Endothelial cell of umbilical vein (primary cell): ENCODE measurements at regions not wholly inside any gene's neighbourhood (a gene's known extent, or its start where the extent isn't known, plus 50 kb on each side); places are given as distances from the start of the nearest gene placed in this dataset.

Source experiments
- BruUV-seq: library from RNA; stranded (reverse); fragments of 400-500 nt; replicated peaks from 2 replicates; lab custom pipeline; 2021; lab: Mats Ljungman, UMichigan
- CTCF ChIA-PET: fragments of 300-600, 350-600 bp; sonication (Branson Sonifier 250); formaldehyde crosslinking; loops from one replicate; lab custom pipeline; 2021; ENCODE audit warnings: antibody characterized with exemption, inconsistent platforms; lab: Charles Lee
- POLR2A ChIA-PET: fragments of 300-600, 350-600 bp; sonication (Branson Sonifier 250); formaldehyde crosslinking; loops from one replicate; lab custom pipeline; 2021; ENCODE audit warnings: antibody characterized with exemption, inconsistent platforms; lab: Charles Lee
- DNase-seq: peaks from one replicate; pipeline ENCODE4 v3.0.0-alpha.2; 2011; ENCODE audit warnings: low read depth, low spot score
- FAIRE-seq: peaks from 2 replicates; lab custom pipeline; 2011; peaks lifted over from hg19 to GRCh38; lab: Jason Lieb, UNC
- H2AFZ ChIP-seq: 2 replicates; pipeline ENCODE4 v1.6.0; 2012; ENCODE audit warnings: low read depth, low read length, control low read depth, inconsistent platforms
- H3K27ac ChIP-seq: 2 replicates; pipeline ENCODE4 v1.5.1; 2011; ENCODE audit warnings: low read depth, mild to moderate bottlenecking, control low read depth, low read length, moderate library complexity; ENCODE audit not compliant: insufficient read depth
- H3K27me3 ChIP-seq, 2 experiments: 2 replicates each; pipeline versions ENCODE4 v1.6.0 to v1.6.1; 2011; ENCODE audit warnings: low read length in 2 of 2, mixed read lengths in 1 of 2; ENCODE audit not compliant: control insufficient read depth in 2 of 2, insufficient read depth in 2 of 2
- H3K36me3 ChIP-seq, 2 experiments: 2 replicates in 1 of 2; 3 replicates in 1 of 2; pipeline ENCODE4 v1.5.1; 2011; ENCODE audit warnings: low read length in 2 of 2, mild to moderate bottlenecking in 1 of 2, moderate library complexity in 1 of 2; ENCODE audit not compliant: control insufficient read depth in 2 of 2, insufficient read depth in 2 of 2; ENCODE audit errors: extremely low read depth in 1 of 2
- H3K4me1 ChIP-seq: 3 replicates; pipeline ENCODE4 v1.5.1; 2011; ENCODE audit warnings: mild to moderate bottlenecking, low read length; ENCODE audit not compliant: control insufficient read depth, insufficient read depth; ENCODE audit errors: extremely low read depth
- H3K4me2 ChIP-seq: 2 replicates; pipeline ENCODE4 v1.6.1; 2011; ENCODE audit warnings: low read length, control low read depth, mixed read lengths; ENCODE audit not compliant: insufficient read depth
- H3K4me3 ChIP-seq, 3 experiments: fragments of 200-600 bp in 1 of 3; sonication (generic), shearing (Covaris generic) in 1 of 3; replicated peaks in 1 of 3; 2 replicates each; pipeline ENCODE4 v1.5.1; 2011 to 2016; ENCODE audit warnings: control low read depth in 3 of 3, low read length in 3 of 3, mild to moderate bottlenecking in 2 of 3, inconsistent platforms in 1 of 3, low read depth in 1 of 3, moderate library complexity in 1 of 3; ENCODE audit not compliant: insufficient read depth in 1 of 3
- H3K79me2 ChIP-seq: 2 replicates; pipeline ENCODE4 v1.6.0; 2012; ENCODE audit warnings: low read length, inconsistent platforms; ENCODE audit not compliant: control insufficient read depth, insufficient read depth
- H3K9ac ChIP-seq: replicated peaks from 2 replicates; pipeline ENCODE3; 2011; ENCODE audit warnings: low read length, control low read depth; ENCODE audit not compliant: insufficient read depth; ENCODE audit errors: extremely low read depth
- H3K9me1 ChIP-seq: replicated peaks from 3 replicates; pipeline ENCODE4 v1.6.0; 2011; ENCODE audit warnings: mild to moderate bottlenecking, low read length; ENCODE audit not compliant: control insufficient read depth, insufficient read depth; ENCODE audit errors: extremely low read depth
- H3K9me3 ChIP-seq: replicated peaks from 2 replicates; pipeline ENCODE4 v1.5.1; 2012; ENCODE audit warnings: low read length, inconsistent platforms; ENCODE audit not compliant: control insufficient read depth, insufficient read depth
- H4K20me1 ChIP-seq: replicated peaks from 2 replicates; pipeline ENCODE3; 2011; ENCODE audit warnings: mild to moderate bottlenecking, low read length; ENCODE audit not compliant: control insufficient read depth, insufficient read depth; ENCODE audit errors: extremely low read depth
- CTCF ChIP-seq, 2 donors: IDR thresholded peaks; 1 replicate in 1 of 2; 2 replicates in 1 of 2; pipeline ENCODE4 v1.5.1; 2011; ENCODE audit warnings: low read length in 2 of 2, mild to moderate bottlenecking in 2 of 2, moderate library complexity in 2 of 2, control low read depth in 1 of 2, inconsistent platforms in 1 of 2, low read depth in 1 of 2; ENCODE audit not compliant: insufficient read depth in 1 of 2; ENCODE audit errors: extremely low read depth in 1 of 2
- EZH2 ChIP-seq: IDR thresholded peaks from 2 replicates; pipeline ENCODE4 v1.6.1; 2012; ENCODE audit warnings: borderline replicate concordance, low read depth, mild to moderate bottlenecking, moderate library complexity, low read length, inconsistent platforms; ENCODE audit not compliant: severe bottlenecking
- FOS ChIP-seq: IDR thresholded peaks from 2 replicates; pipeline ENCODE4 v1.6.1; 2011; ENCODE audit warnings: mild to moderate bottlenecking, low read length, moderate library complexity, borderline replicate concordance; ENCODE audit not compliant: insufficient read depth
- GATA2 ChIP-seq: IDR thresholded peaks from 2 replicates; pipeline ENCODE4 v1.7.0; 2011; ENCODE audit warnings: low read depth, mild to moderate bottlenecking, moderate library complexity, mixed read lengths, low read length; ENCODE audit not compliant: insufficient read length, insufficient read depth
- JUN ChIP-seq: IDR thresholded peaks from 2 replicates; pipeline ENCODE4 v1.6.1; 2011; ENCODE audit warnings: borderline replicate concordance, low read depth; ENCODE audit not compliant: insufficient read length, insufficient read depth
- MYC ChIP-seq: IDR thresholded peaks from one replicate; pipeline ENCODE4 v1.6.1; 2011; ENCODE audit warnings: mild to moderate bottlenecking, low read depth, low read length
- POLR2A ChIP-seq: IDR thresholded peaks from 2 replicates; pipeline ENCODE4 v1.6.1; 2012; ENCODE audit warnings: low read depth, mild to moderate bottlenecking, control low read depth, low read length
- POLR2AphosphoS5 ChIP-seq: IDR thresholded peaks from 2 replicates; pipeline ENCODE4 v1.6.1; 2012; ENCODE audit warnings: low read depth, mild to moderate bottlenecking, control low read depth, low read length, moderate library complexity; ENCODE audit not compliant: insufficient read depth
- dilution Hi-C: fragments of 300-500 bp; cut with MboI; formaldehyde crosslinking; loops from one replicate; pipeline ENCODE4 v1.15.0; 2019; ENCODE audit warnings: low sequenced_read_pairs; ENCODE audit not compliant: extremely low pct_ligation_motif_present
- intact Hi-C: fragments of 100-400 bp; cut with micrococcal nuclease; formaldehyde crosslinking; loops from one replicate; pipeline ENCODE4 v1.10.0; 2022
- TF ChIP-seq, protein P1 (sequence below): IDR thresholded peaks from 2 replicates; pipeline ENCODE4 v1.6.1; 2011; ENCODE audit not compliant: insufficient read depth, insufficient read length

DNA sequence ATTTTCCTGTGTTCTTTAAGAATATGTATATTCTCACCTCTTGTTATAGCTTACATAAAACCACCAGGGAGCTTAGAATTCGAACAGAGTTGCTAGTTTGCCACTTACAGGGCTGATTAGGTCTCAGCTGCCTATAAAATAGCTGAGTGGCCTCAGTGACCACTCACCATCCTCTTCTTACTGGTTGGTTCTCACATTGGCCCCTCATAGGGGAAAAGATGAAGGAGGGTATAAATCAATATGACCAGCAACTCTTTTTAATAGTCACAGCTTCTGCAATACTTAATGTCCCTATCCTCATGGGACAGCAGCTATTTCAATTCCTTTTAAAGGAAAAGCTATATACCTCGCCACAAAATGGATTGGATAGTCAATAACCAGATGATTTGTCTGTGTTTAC, 199.4 kb upstream of the CDH20 start:
- Histone ChIP-seq H3K4me1 (no peaks in the 10 kb centered on the region), H4K20me1 (no peaks in the 10 kb centered on the region), H3K4me2 (no peak overlapping the region), H3K9me3 (no peaks in the 10 kb centered on the region), H3K4me3 (no peak overlapping the region), H3K79me2 (no peaks in the 10 kb centered on the region), H3K36me3 (no peaks in the 10 kb centered on the region), H3K27me3 (no peaks in the 10 kb centered on the region), H3K9me1 (no peaks in the 10 kb centered on the region), H3K27ac (no peak overlapping the region), H2AFZ (no peak overlapping the region), H3K9ac (no peak overlapping the region)
- no peak for FAIRE-seq
- TF ChIP-seq CTCF (IDR thresholded peaks at IDR 0.05; ENCODE audit: extremely low read depth in 1 of 2, insufficient read depth in 1 of 2, low read depth in 1 of 2, low read length in 2 of 2) (no peak), GATA2 (no peak)
- TF ChIP-seq, protein P1, sequence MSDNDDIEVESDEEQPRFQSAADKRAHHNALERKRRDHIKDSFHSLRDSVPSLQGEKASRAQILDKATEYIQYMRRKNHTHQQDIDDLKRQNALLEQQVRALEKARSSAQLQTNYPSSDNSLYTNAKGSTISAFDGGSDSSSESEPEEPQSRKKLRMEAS, result no peak
- dilution Hi-C loops (no loop called here), intact Hi-C loops (no loop called here)
- ChIA-PET CTCF (interaction anchor here (1.2 kb wide), 1 partner anchor 325 kb away, joined by 5 read pairs; no protein-coding TSS in a partner anchor), POLR2A (no interaction called here)
- no peak for DNase-seq
- no TSS peak for BruUV-seq

- Histone ChIP-seq H3K9ac (no peak overlapping the region), H3K4me3 (no peak overlapping the region), H4K20me1 (no peaks in the 10 kb centered on the region), H3K9me3 (no peaks in the 10 kb centered on the region), H3K36me3 (no peaks in the 10 kb centered on the region), H2AFZ (no peak overlapping the region), H3K27ac (no peak overlapping the region), H3K79me2 (no peaks in the 10 kb centered on the region), H3K27me3 (no peaks in the 10 kb centered on the region), H3K4me2 (no peak overlapping the region), H3K4me1 (no peaks in the 10 kb centered on the region), H3K9me1 (no peaks in the 10 kb centered on the region)
- ChIA-PET POLR2A (no interaction called here), CTCF (no interaction called here)
- intact Hi-C loops, result no loop called here
- DNase-seq, result no peak
- dilution Hi-C loops, result no loop called here
- no TSS peak for BruUV-seq
- no peak for FAIRE-seq
- TF ChIP-seq POLR2AphosphoS5 (no peak), CTCF (IDR thresholded peaks at IDR 0.05; ENCODE audit: extremely low read depth in 1 of 2, insufficient read depth in 1 of 2, low read depth in 1 of 2, low read length in 2 of 2) (no peak), GATA2 (no peak), FOS (no peak), POLR2A (no peak), JUN (no peak), MYC (no peak), EZH2 (no peak)
- TF ChIP-seq, protein P1, result no peak
Measured at GRCh38 chr18:61136711-61137251, 196.4 kb upstream of the CDH20 start.
